Right cardiac atrium (tissue), 5 donors: ENCODE measurements at regions not wholly inside any gene's neighbourhood (a gene's known extent, or its start where the extent isn't known, plus 50 kb on each side); places are given as distances from the start of the nearest gene placed in this dataset.

Experiments used
- ATAC-seq, 2 donors: fragments of 200-7000 bp; cut with Tn5 transposase; one replicate each; pipeline versions ENCODE4 v1.8.0 to v1.9.1; 2020; ENCODE audit warnings: moderate library complexity in 2 of 2, mild to moderate bottlenecking in 1 of 2
- DNase-seq, 3 donors: peaks; one replicate each; pipeline ENCODE4 v3.0.0-alpha.2; 2020
- H3K27ac ChIP-seq: one replicate; pipeline ENCODE4 v1.5.1; 2013; ENCODE audit warnings: mild to moderate bottlenecking, low read length, control low read depth, moderate library complexity
- H3K27me3 ChIP-seq: one replicate; pipeline ENCODE4 v1.6.1; 2013; ENCODE audit not compliant: control insufficient read depth, insufficient read depth
- H3K4me1 ChIP-seq: one replicate; pipeline ENCODE4 v1.6.1; 2013; ENCODE audit warnings: low read length; ENCODE audit not compliant: control insufficient read depth, insufficient read depth
- H3K4me3 ChIP-seq: one replicate; pipeline ENCODE4 v1.5.1; 2013; ENCODE audit warnings: low read length, control low read depth
- H3K9me3 ChIP-seq: one replicate; pipeline ENCODE4 v1.6.1; 2013; ENCODE audit warnings: low read length; ENCODE audit not compliant: control insufficient read depth
- WGBS: extraction: QIAGEN DNeasy Blood & Tissue Kit; methylation state at CpG from one replicate; pipeline ENCODE4 v1.1.7; 2013; 5-methylcytosine and 5-hydroxymethylcytosine counted together
- intact Hi-C, 4 donors: fragments of 100-400 bp; cut with DNase I; formaldehyde crosslinking; loops; one replicate each; pipeline versions ENCODE4 v1.11.0 to v1.14.0; 2022 to 2023
- donor health status: healthy with polysubstance abuse.
- donor health status: DM: no; HTN: yes; CAD: no.
- donor health status: DM: no; HTN: no; CAD: no.
- donor health status: DM: no; HTN: yes; CAD: no; lungs with severe emphysema.
- donor health status: DM: yes; HTN: yes; CAD: no.

DNA sequence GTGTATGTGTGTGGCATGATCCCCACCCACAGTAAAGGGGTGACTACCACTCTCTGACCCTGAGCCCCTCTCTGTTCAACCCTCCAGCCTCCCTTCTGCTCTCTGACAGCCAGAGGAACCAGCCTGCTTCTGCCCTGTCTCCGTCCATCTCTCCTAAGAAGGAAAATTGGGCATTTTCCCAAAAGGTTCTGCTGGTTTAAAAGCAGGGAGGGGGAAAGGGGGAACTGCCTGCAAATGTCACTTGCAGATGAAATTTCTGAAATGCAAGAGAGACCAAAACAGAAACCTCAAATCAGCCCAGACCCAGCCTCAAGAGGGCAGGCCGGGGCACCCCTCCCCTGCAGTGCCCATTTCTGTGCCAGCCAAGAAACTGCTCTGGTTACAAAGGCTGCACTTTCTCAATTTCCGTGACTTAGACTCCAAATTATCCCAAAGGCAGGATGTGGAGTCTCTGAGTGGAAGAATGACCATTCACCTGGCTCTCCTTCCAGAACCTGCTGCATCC, 197.9 kb downstream of the RBFOX3 start:
- DNase-seq (no peak), ATAC-seq (no peak)
- 48% methylated on average over 3 of the region's 3 CpGs for WGBS
- H3K27ac ChIP-seq, result no peak overlapping the region
- intact Hi-C loops, result no loop called here
- H3K9me3 ChIP-seq, result no peaks in the 10 kb centered on the region
- no peaks in the 10 kb centered on the region for H3K27me3 ChIP-seq
- no peak overlapping the region for H3K4me3 ChIP-seq
- no peaks in the 10 kb centered on the region for H3K4me1 ChIP-seq

DNA sequence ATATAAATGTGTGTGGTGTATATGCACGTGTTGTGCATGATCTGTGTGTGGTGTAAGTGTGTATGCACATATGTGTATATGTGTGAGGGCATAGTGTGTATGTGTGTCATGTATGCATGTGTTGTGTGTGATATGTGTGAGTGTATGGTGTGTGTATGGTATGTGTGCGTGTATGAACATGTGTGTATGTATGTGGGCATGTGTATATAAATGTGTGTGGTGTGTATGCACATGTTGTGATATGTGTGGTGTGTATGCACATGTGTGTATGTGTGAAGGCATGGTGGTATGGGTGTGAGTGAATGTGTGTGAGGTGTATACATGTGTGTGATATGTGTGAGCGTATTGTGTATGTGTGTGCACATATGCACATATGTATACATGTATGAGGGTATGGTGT, 198.7 kb downstream of the RBFOX3 start:
- H3K4me1 ChIP-seq, result no peaks in the 10 kb centered on the region
- 91% methylated on average over 3 of the region's 3 CpGs for WGBS
- no peak overlapping the region for H3K4me3 ChIP-seq
- H3K27ac ChIP-seq, result no peak overlapping the region
- H3K27me3 ChIP-seq, result no peaks in the 10 kb centered on the region
- intact Hi-C loops, result no loop called here
- ATAC-seq (no peak), DNase-seq (no peak)
- H3K9me3 ChIP-seq, result no peaks in the 10 kb centered on the region

DNA sequence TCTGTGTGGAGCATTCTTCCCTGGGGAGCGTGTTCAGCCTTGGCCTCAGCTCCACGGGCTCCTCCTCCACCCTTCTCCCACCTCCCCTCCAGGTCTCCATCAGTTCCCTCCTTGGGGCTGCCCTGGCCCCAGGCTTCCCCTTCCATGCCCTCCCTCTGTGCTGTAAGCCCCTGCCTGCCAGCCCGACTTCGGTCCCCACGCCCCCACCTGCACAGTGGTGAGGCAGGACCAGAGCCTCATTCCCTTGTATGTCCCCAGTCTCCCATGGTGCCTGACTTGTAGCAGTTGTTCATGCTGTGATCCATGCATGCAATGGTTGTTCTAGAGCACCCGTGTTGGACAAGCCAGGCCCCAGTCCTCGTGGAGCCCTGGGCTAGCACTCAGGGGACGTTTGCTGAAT, 199.4 kb downstream of the RBFOX3 start:
- ATAC-seq, result no peak
- 62% methylated on average over 8 of the region's 8 CpGs for WGBS
- Histone ChIP-seq H3K27ac (no peak overlapping the region), H3K4me3 (no peak overlapping the region), H3K9me3 (no peaks in the 10 kb centered on the region), H3K4me1 (no peaks in the 10 kb centered on the region), H3K27me3 (no peaks in the 10 kb centered on the region)
- no peak for DNase-seq
- intact Hi-C loops, result no loop called here

DNA sequence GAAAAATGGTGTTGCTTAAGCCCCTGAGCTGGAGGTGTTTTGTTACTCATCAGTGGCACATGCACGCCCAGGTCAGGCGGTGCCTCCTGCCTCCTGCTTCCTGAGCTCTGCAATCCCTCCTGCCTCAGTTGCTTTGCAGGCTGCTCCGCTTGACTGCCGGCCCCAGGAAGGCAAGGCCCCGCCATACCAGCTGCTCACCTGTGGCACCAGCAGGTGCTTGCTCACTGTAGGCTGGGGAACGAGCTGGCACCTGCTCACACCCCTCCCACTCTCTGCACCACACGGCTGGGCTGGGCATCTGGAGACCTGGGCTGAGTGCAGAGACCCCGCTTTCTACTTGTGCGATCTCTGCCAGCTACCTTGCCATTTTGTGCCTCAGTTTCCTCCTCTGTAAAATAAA, 200.2 kb downstream of the RBFOX3 start:
- intact Hi-C loops, result no loop called here
- DNase-seq, result no peak
- no peaks in the 10 kb centered on the region for H3K4me1 ChIP-seq

DNA sequence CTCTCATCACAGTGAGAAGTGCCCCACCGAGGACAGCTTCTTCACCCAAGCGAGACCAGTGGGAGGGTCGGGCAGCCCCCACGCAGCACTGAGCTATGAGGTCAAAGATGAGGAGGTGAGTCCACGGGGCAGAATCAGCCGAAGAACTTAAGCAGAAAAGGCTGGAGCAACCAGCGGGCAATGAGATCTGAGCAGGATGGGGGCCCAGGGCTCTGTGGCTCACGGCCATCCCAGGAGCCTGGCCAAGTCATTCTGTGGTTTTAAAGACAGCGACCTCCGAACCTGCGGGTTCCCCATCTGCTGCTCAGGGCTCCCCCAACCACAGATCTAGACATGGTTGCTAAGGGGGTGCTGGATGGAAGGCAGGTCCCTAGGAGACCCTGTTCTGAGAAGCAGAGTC, 202.6 kb downstream of the RBFOX3 start:
- DNase-seq, result no peak
- intact Hi-C loops, result loop anchor here in 1 of 4 donors (10.0 kb wide), 1 partner anchor 297 kb away; no protein-coding TSS in a partner anchor
- WGBS, result 42% methylated on average over 11 of the region's 11 CpGs
- no peaks in the 10 kb centered on the region for H3K4me1 ChIP-seq
- no peaks in the 10 kb centered on the region for H3K27me3 ChIP-seq
- no peak overlapping the region for H3K4me3 ChIP-seq
- no peak for ATAC-seq
- H3K27ac ChIP-seq, result no peak overlapping the region
- no peaks in the 10 kb centered on the region for H3K9me3 ChIP-seq

More for the DNA sequence above, 200.2 kb downstream of the RBFOX3 start:
- no peaks in the 10 kb centered on the region for H3K9me3 ChIP-seq
- 81% methylated on average over 9 of the region's 9 CpGs for WGBS
- no peak for ATAC-seq
- H3K27me3 ChIP-seq, result no peaks in the 10 kb centered on the region
- no peak overlapping the region for H3K4me3 ChIP-seq
- no peak overlapping the region for H3K27ac ChIP-seq

- no peak overlapping the region for H3K4me3 ChIP-seq
- 34% methylated on average over 8 of the region's 8 CpGs for WGBS
- H3K9me3 ChIP-seq, result no peaks in the 10 kb centered on the region
- intact Hi-C loops, result loop anchor here in 1 of 4 donors (10.0 kb wide), 1 partner anchor 297 kb away; no protein-coding TSS in a partner anchor
- DNase-seq (no peak), ATAC-seq (no peak)
- H3K27ac ChIP-seq, result no peak overlapping the region
- H3K27me3 ChIP-seq, result no peaks in the 10 kb centered on the region
- H3K4me1 ChIP-seq, result no peaks in the 10 kb centered on the region
Observed at GRCh38 chr17:79407385-79407784, 203.5 kb downstream of the RBFOX3 start.

DNA sequence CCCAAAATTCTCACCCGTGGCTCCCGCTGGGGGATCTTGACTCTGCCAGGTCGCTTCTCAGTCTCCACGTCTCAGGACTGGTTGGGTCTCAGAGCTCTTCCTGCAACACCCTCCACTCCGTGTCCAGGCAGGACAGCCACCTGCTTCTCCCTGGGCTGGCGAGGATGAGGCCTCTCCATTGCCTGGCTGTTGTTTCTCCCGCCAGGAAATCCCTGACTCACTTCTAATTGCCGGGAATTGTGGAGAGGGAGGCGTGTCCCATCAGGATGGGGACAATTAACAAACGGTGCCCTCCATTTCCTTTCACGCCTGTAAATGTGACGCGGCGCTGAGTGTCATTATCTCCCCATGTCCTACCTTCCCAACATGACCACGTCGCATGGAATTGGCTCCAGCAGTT, 204.5 kb downstream of the RBFOX3 start:
- DNase-seq, result no peak
- Histone ChIP-seq H3K27ac (no peak overlapping the region), H3K27me3 (no peaks in the 10 kb centered on the region), H3K4me1 (no peaks in the 10 kb centered on the region), H3K4me3 (no peak overlapping the region), H3K9me3 (no peaks in the 10 kb centered on the region)
- peak in 1 of 2 donors; percentile 30 for ATAC-seq
- 45% methylated on average over 16 of the region's 16 CpGs for WGBS
- intact Hi-C loops, result loop anchor here in 1 of 4 donors (10.0 kb wide), 1 partner anchor 298 kb away; no protein-coding TSS in a partner anchor

DNA sequence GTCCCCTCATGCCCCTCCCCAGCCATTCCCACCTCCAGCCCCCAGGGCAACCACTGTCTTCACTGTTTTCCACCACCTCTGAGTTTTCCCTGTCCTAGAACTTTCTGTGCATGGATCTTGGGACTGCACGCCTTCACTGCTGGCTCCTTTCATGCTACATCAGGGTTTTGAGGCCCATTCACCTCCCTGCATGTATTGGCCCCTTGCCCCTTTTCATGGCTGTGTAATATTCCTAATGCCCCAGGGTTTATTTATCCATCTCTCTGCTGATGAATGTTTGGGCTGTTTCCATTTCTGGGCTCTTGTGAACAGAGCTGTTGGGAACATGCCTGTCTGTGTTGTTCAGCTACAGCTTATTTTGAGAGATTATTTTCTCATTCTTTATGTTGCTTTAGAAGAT, 205.0 kb downstream of the RBFOX3 start:
- 75% methylated on average over 1 of the region's 1 CpG for WGBS
- no peak for DNase-seq
- intact Hi-C loops, result loop anchor here in 1 of 4 donors (10.0 kb wide), 1 partner anchor 299 kb away; no protein-coding TSS in a partner anchor
- H3K27ac ChIP-seq, result no peak overlapping the region
- no peaks in the 10 kb centered on the region for H3K9me3 ChIP-seq
- no peaks in the 10 kb centered on the region for H3K27me3 ChIP-seq
- no peak for ATAC-seq
- H3K4me1 ChIP-seq, result no peaks in the 10 kb centered on the region
- H3K4me3 ChIP-seq, result no peak overlapping the region

DNA sequence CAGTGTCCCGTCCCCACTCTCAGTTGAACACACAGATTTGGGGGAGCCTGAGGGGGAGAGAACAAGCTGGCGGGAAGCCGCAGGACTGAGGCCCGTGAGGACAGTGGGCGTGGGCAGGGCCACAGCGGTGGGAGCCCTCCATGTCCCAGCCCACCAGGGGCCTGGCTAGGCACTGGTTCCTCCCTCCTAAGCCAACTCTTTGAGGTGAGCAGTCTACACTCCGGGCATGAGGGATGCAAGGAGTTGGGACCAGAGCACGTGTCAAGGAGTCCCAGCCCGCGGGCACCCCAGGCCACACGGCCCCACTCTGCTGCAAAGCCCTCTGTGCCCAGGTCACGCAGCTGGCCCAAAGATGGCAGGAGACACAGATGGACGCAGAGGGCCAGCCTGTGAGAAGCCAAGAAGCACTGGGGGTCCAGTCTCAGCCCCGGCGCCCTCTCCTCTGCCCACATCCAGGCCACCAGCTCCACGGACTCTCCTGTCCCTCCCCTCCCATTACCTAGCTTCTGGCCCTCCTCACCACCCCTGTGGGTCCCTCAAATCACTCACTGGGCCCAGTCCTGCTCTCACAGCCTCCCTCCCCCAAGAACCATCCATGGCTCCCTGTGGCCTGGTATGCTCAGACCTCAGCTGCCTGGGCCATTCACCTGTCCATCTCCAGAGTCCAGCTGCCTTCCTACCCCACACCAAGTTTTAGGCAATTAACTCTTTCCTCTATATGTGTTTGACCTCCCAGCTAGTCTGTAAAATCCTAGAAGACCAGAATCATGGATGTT, 206.5 kb downstream of the RBFOX3 start:
- Histone ChIP-seq H3K27ac (no peak overlapping the region), H3K4me1 (no peaks in the 10 kb centered on the region), H3K27me3 (no peaks in the 10 kb centered on the region), H3K9me3 (no peaks in the 10 kb centered on the region), H3K4me3 (no peak overlapping the region)
- ATAC-seq, result no peak
- no peak for DNase-seq
- 90% methylated on average over 16 of the region's 16 CpGs for WGBS
- intact Hi-C loops, result loop anchor here in 3 of 4 donors (5.0 to 10.0 kb wide), 2 partner anchors 300 to 303 kb away; no protein-coding TSS in a partner anchor

DNA sequence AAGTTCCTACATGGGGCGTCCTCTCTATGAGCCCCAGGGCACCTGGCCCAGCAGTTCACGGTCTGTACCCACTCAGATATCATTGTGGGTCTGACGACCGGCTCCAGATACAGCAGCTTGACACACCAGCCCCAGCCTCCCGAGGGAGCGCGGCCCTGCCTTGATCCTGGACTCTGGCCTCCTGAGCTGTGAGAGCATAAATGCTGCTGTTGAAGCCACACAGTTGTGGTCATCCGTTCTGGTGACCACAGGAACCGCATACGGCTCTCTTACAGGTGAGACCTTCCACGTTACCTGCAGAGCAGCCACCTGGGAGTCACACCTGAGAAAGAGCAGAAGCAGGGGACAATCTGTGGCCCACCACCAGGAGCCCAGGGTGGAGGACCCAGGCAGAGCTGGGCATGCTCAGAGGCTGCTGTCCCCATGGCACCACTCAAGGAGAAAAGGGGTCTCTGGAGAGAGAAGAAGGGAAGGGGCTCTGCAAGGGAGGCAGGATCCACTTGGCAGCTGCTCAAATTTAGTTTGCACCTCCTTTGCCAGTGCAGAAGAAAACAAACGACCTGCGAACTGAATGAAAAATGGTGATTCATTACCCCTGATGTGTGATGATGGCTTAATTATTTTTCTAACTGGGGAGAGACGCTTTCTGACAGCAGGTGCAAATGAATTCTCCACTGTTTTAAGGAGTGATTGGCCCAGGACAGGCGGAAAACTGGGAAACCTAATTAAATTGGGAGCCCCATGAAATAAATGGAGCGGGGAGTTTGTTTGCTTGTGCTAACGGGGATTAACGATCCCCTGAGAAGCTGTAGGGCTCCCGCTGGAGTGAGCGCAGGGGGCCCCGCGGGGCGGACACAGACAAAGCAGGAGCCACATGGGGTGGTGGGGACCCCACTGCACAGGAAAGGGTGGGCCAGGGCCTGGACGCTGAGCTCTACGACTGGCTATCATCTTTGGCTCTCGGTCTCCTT, 208.9 kb downstream of the RBFOX3 start:
- intact Hi-C loops, result loop anchor here in 3 of 4 donors (5.0 to 10.0 kb wide), 2 partner anchors 303 to 305 kb away; no protein-coding TSS in a partner anchor
- DNase-seq (no peak), ATAC-seq (no peak)
- no peaks in the 10 kb centered on the region for H3K4me1 ChIP-seq
- no peaks in the 10 kb centered on the region for H3K27me3 ChIP-seq
- WGBS, result 34% methylated on average over 26 of the region's 26 CpGs
- no peak overlapping the region for H3K4me3 ChIP-seq
- no peaks in the 10 kb centered on the region for H3K9me3 ChIP-seq
- no peak overlapping the region for H3K27ac ChIP-seq
